Superior temporal gyrus (tissue), 1 donor: ENCODE measurements at regions not wholly inside any gene's neighbourhood (a gene's known extent, or its start where the extent isn't known, plus 50 kb on each side); places are given as distances from the start of the nearest gene placed in this dataset.
"Not testable (repeated sequence)": the region's sequence is repeated elsewhere in the genome, so short reads cannot be mapped to it uniquely, and the experiment has no call there.

Experiments
- DNase-seq: peaks from one replicate; pipeline ENCODE4 v3.0.0-alpha.2; 2016; ENCODE audit errors: extremely low spot score

- no peak for DNase-seq
Observed at GRCh38 chr1:58064166-58064565, 482.4 kb downstream of the OMA1 start.

GRCh38 chr1:58063095-58063494, 483.4 kb downstream of the OMA1 start:
- no peak for DNase-seq

GRCh38 chr1:58062635-58063034, 483.9 kb downstream of the OMA1 start:
- DNase-seq = no peak

GRCh38 chr1:58060559-58061170, 485.9 kb downstream of the OMA1 start:
- DNase-seq = no peak

- DNase-seq = no peak
Observed at GRCh38 chr1:58059789-58060188, 486.7 kb downstream of the OMA1 start.

- no peak for DNase-seq
Observed at GRCh38 chr1:58058323-58058722, 488.2 kb downstream of the OMA1 start.

- no peak for DNase-seq
Observed at GRCh38 chr1:58057826-58058225, 488.7 kb downstream of the OMA1 start.

- not testable (repeated sequence) for DNase-seq
Observed at GRCh38 chr1:58051187-58051586, 495.3 kb downstream of the OMA1 start.

- DNase-seq = peak; percentile 29
Observed at GRCh38 chr1:58047265-58047858, 499.2 kb downstream of the OMA1 start.

GRCh38 chr1:58045094-58045705, 501.3 kb downstream of the OMA1 start:
- no peak for DNase-seq

GRCh38 chr1:58041621-58042020, 504.9 kb downstream of the OMA1 start:
- DNase-seq = no peak

- DNase-seq = no peak
Observed at GRCh38 chr1:58038574-58038973, 508.0 kb downstream of the OMA1 start.

- no peak for DNase-seq
Observed at GRCh38 chr1:58035523-58035922, 511.0 kb downstream of the OMA1 start.

- DNase-seq = no peak
Observed at GRCh38 chr1:58033311-58033710, 513.2 kb downstream of the OMA1 start.

- no peak for DNase-seq
Observed at GRCh38 chr1:58032611-58033073, 513.9 kb downstream of the OMA1 start.

- DNase-seq = no peak
Observed at GRCh38 chr1:58031416-58031815, 515.1 kb downstream of the OMA1 start.

- no peak for DNase-seq
Observed at GRCh38 chr1:58030456-58030855, 516.1 kb downstream of the OMA1 start.

GRCh38 chr1:58017641-58018040, 528.9 kb downstream of the OMA1 start:
- DNase-seq = no peak

- DNase-seq = no peak
Observed at GRCh38 chr1:58013237-58013636, 533.3 kb downstream of the OMA1 start.

GRCh38 chr1:58011978-58012377, 534.5 kb downstream of the OMA1 start:
- no peak for DNase-seq

GRCh38 chr1:58006421-58007046, 540.0 kb downstream of the OMA1 start:
- no peak for DNase-seq

GRCh38 chr1:58005212-58005611, 541.3 kb downstream of the OMA1 start:
- no peak for DNase-seq

- DNase-seq = no peak
Observed at GRCh38 chr1:58003988-58004387, 542.5 kb downstream of the OMA1 start.
